Motor neuron (in vitro differentiated cells): ENCODE measurements at regions not wholly inside any gene's neighbourhood (a gene's known extent, or its start where the extent isn't known, plus 50 kb on each side); places are given as distances from the start of the nearest gene placed in this dataset.

Source experiments
- ATAC-seq, 8 experiments: fragments of 200-7000 bp; cut with Tn5 transposase; replicated peaks in 6 of 8; 2 replicates each; pipeline ENCODE4 v1.8.0; 2021; ENCODE audit warnings: mild to moderate bottlenecking in 8 of 8, moderate library complexity in 8 of 8
- H3K27ac ChIP-seq, 2 donors: fragments of 250-450 bp; sonication (Bioruptor Pico); 2 replicates each; pipeline ENCODE4 v1.9.0; 2021; ENCODE audit warnings: antibody characterized with exemption in 2 of 2, mild to moderate bottlenecking in 2 of 2, moderate library complexity in 1 of 2
- H3K4me1 ChIP-seq, 2 donors: fragments of 250-450 bp; sonication (Bioruptor Pico); replicated peaks in 1 of 2; 2 replicates each; pipeline ENCODE4 v1.6.1; 2021; ENCODE audit warnings: antibody characterized with exemption in 2 of 2, mild to moderate bottlenecking in 2 of 2, moderate library complexity in 1 of 2
- H3K4me3 ChIP-seq, 5 donors: fragments of 250-450 bp; sonication (Bioruptor Pico); 2 replicates each; pipeline ENCODE4 v1.9.0; 2021; ENCODE audit warnings: antibody characterized with exemption in 5 of 5, mild to moderate bottlenecking in 5 of 5, moderate library complexity in 4 of 5
- WGBS, 10 experiments: fragments of 450-650 bp; shearing (Covaris generic); methylation state at CpG; one replicate each; pipeline ENCODE4 v1.0.0; 2022; 5-methylcytosine and 5-hydroxymethylcytosine counted together
- in situ Hi-C, 9 experiments: fragments of 400-800 bp; cut with MboI; loops; one replicate each; pipeline ENCODE4 v1.15.0; 2021; ENCODE audit warnings: low sequenced_read_pairs in 9 of 9, low pct_unique_long_range_greater_than_20kb in 2 of 9; ENCODE audit not compliant: unreplicated experiment in 9 of 9

GRCh38 chr4:100895556-100896197 lies 377.9 kb upstream of the EMCN start:
- H3K27ac ChIP-seq, result no peak overlapping the region
- no peaks in the 10 kb centered on the region for H3K4me1 ChIP-seq
- WGBS, 10 experiments, result 0 to 100% (median 72%) methylated on average over 1 to 7 of the region's 8 CpGs
- peak in 2 of 8 experiments; percentile 63 to 77 for ATAC-seq
- H3K4me3 ChIP-seq, result no peak overlapping the region
- in situ Hi-C loops, result no loop called here

GRCh38 chr4:100894339-100894870 lies 376.6 kb upstream of the EMCN start:
- in situ Hi-C loops, result no loop called here
- Histone ChIP-seq H3K4me1 (no peaks in the 10 kb centered on the region), H3K4me3 (no peak overlapping the region), H3K27ac (no peak overlapping the region)
- no peak for ATAC-seq
- WGBS, 10 experiments, result 14 to 100% (median 57%) methylated on average over 1 of the region's 1 CpG; no CpG with 5 or more reads in 1 of the 10 experiments

GRCh38 chr4:100891808-100892207 lies 374.0 kb upstream of the EMCN start:
- in situ Hi-C loops, result no loop called here
- H3K4me3 ChIP-seq, result no peak overlapping the region
- WGBS, 10 experiments, result 0 to 100% (median 100%) methylated on average over 1 to 2 of the region's 2 CpGs; no CpG with 5 or more reads in 1 of the 10 experiments
- no peak overlapping the region for H3K27ac ChIP-seq
- H3K4me1 ChIP-seq, result no peaks in the 10 kb centered on the region
- no peak for ATAC-seq

GRCh38 chr4:100889898-100890297 lies 372.1 kb upstream of the EMCN start:
- Histone ChIP-seq H3K4me1 (no peaks in the 10 kb centered on the region), H3K4me3 (no peak overlapping the region), H3K27ac (no peak overlapping the region)
- in situ Hi-C loops, result no loop called here
- no peak for ATAC-seq

- Histone ChIP-seq H3K4me1 (no peaks in the 10 kb centered on the region), H3K27ac (no peak overlapping the region), H3K4me3 (no peak overlapping the region)
- ATAC-seq, result no peak
- 12 to 100% (median 89%) methylated on average over 1 to 2 of the region's 2 CpGs; no CpG with 5 or more reads in 1 of the 10 experiments for WGBS, 10 experiments
- in situ Hi-C loops, result no loop called here
Observed at GRCh38 chr4:100889401-100889800, 371.6 kb upstream of the EMCN start.

- no peak overlapping the region for H3K4me3 ChIP-seq
- no peaks in the 10 kb centered on the region for H3K4me1 ChIP-seq
- ATAC-seq, result no peak
- in situ Hi-C loops, result no loop called here
- no peak overlapping the region for H3K27ac ChIP-seq
Observed at GRCh38 chr4:100882661-100883060, 364.8 kb upstream of the EMCN start.

GRCh38 chr4:100881283-100881682 lies 363.5 kb upstream of the EMCN start:
- Histone ChIP-seq H3K27ac (no peak overlapping the region), H3K4me1 (no peaks in the 10 kb centered on the region), H3K4me3 (no peak overlapping the region)
- in situ Hi-C loops, result no loop called here
- 0 to 100% (median 100%) methylated on average over 1 of the region's 1 CpG; no CpG with 5 or more reads in 3 of the 10 experiments for WGBS, 10 experiments
- ATAC-seq, result no peak

- H3K4me1 ChIP-seq, result no peaks in the 10 kb centered on the region
- peak in 1 of 8 experiments; percentile 31 for ATAC-seq
- 60 to 89% (median 83%) methylated on average over 1 of the region's 1 CpG; no CpG with 5 or more reads in 7 of the 10 experiments for WGBS, 10 experiments
- no peak overlapping the region for H3K27ac ChIP-seq
- in situ Hi-C loops, result no loop called here
- H3K4me3 ChIP-seq, result no peak overlapping the region
Observed at GRCh38 chr4:100880011-100880410, 362.2 kb upstream of the EMCN start.

GRCh38 chr4:100879471-100879870 lies 361.6 kb upstream of the EMCN start:
- in situ Hi-C loops, result no loop called here
- no peak for ATAC-seq
- no peaks in the 10 kb centered on the region for H3K4me1 ChIP-seq
- no peak overlapping the region for H3K27ac ChIP-seq
- no peak overlapping the region for H3K4me3 ChIP-seq
- 80 to 100% (median 100%) methylated on average over 1 of the region's 1 CpG; no CpG with 5 or more reads in 5 of the 10 experiments for WGBS, 10 experiments

- no peak for ATAC-seq
- Histone ChIP-seq H3K27ac (no peak overlapping the region), H3K4me1 (no peaks in the 10 kb centered on the region), H3K4me3 (no peak overlapping the region)
- in situ Hi-C loops, result no loop called here
Observed at GRCh38 chr4:100876546-100876945, 358.7 kb upstream of the EMCN start.

- ATAC-seq, result peak in 2 of 8 experiments; percentile 27 to 69
- no peak overlapping the region for H3K27ac ChIP-seq
- WGBS, 10 experiments, result 21 to 97% (median 81%) methylated on average over 1 to 4 of the region's 4 CpGs; no CpG with 5 or more reads in 3 of the 10 experiments
- no peaks in the 10 kb centered on the region for H3K4me1 ChIP-seq
- in situ Hi-C loops, result no loop called here
- H3K4me3 ChIP-seq, result no peak overlapping the region
Observed at GRCh38 chr4:100875296-100876068, 357.7 kb upstream of the EMCN start.

GRCh38 chr4:100872811-100873210 lies 355.0 kb upstream of the EMCN start:
- in situ Hi-C loops, result no loop called here
- H3K4me1 ChIP-seq, result peaks cover 3% of the 10 kb centered on the region in 2 donors
- WGBS, 10 experiments, result 60 to 100% (median 98%) methylated on average over 1 to 3 of the region's 3 CpGs; no CpG with 5 or more reads in 2 of the 10 experiments
- ATAC-seq, result no peak
- no peak overlapping the region for H3K27ac ChIP-seq
- H3K4me3 ChIP-seq, result no peak overlapping the region

- ATAC-seq, result no peak
- Histone ChIP-seq H3K4me1 (peaks cover 3% of the 10 kb centered on the region in 2 donors), H3K4me3 (no peak overlapping the region), H3K27ac (no peak overlapping the region)
- WGBS, 10 experiments, result 60 to 94% (median 89%) methylated on average over 2 to 7 of the region's 8 CpGs; no CpG with 5 or more reads in 4 of the 10 experiments
- in situ Hi-C loops, result no loop called here
Observed at GRCh38 chr4:100870940-100871772, 353.3 kb upstream of the EMCN start.
